ENCODE measurements at regions not wholly inside any gene's neighbourhood (a gene's known extent, or its start where the extent isn't known, plus 50 kb on each side); places are given as distances from the start of the nearest gene placed in this dataset.

- no peak for TF ChIP-seq POLR2A (IDR thresholded peaks at IDR 0.05; ENCODE audit: low read depth, low read length)
- no peak for TF ChIP-seq SPI1 (IDR thresholded peaks at IDR 0.05; ENCODE audit: low read depth, low read length)
Observed at GRCh38 chr4:138899999-138900398, 115.6 kb upstream of the NOCT start.

Data from GM12891 (cell line).